Stimulated activated naive CD8-positive, alpha-beta T cell treated with anti-CD3 and anti-CD28 coated beads, Interleukin-15, Interleukin-2, amounts not matched to agents 100 U/mL and 50 U/mL, for 24 hours (primary cell): ENCODE measurements at regions not wholly inside any gene's neighbourhood (a gene's known extent, or its start where the extent isn't known, plus 50 kb on each side); places are given as distances from the start of the nearest gene placed in this dataset.

Experiments
- ATAC-seq: fragments of 150-1000 bp; cut with Tn5 transposase; one replicate; pipeline ENCODE4 v1.10.0; 2021
- DNase-seq: peaks from one replicate; pipeline ENCODE4 v3.0.0; 2021

GRCh38 chr14:97350894-97351731 is 553.9 kb downstream of the VRK1 start:
- DNase-seq (no peak), ATAC-seq (no peak)

DNA sequence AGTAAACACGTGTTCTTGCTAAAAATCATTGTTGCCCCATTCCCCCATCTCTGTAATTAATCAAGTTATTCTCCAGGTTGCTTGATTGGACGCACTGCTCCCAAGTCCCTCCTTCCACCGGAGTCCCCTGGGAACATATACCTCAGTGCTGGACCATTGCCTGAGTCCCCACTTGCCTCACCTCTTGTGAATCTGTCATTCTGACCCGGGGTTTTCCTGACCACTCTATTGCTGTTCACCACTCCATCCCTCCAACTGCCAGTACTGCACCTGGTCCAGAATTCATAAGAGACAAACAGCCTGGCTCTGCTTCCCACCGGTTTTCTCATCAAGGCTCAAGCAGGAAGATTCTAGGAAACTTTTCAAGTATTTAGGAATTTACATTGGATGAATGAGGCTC is 555.9 kb downstream of the VRK1 start:
- ATAC-seq = no peak
- DNase-seq = no peak

DNA sequence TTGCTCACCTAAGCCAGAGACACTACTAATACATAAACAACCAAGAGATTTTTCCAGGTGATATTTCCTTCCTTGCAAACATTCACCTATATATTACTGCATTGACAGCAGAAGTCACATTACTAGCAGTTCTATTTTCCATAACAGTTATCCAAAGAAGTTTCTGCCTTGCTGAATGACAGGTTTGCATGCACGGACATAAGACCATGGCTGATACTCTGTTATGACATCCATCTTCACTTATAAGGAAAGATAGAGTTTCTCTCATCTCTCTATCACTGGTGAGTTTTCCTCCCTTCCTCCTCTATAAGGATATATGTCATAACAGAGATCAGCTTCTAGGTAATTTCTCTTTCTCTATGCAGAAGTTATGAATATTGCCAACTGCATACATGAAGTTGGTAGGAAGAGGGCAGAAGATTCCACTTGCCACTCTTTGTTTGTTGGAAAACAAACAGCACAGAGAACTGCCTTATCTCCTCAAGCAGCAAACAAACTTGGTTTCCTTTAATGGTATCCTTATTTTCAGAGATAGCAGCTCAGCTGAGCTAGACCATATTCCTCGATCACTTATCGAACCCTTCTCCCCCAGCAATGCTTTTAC is 557.0 kb downstream of the VRK1 start:
- ATAC-seq (no peak), DNase-seq (no peak)

- DNase-seq = no peak
- ATAC-seq = no peak
Observed at GRCh38 chr14:97359341-97359740, 562.2 kb downstream of the VRK1 start.

- ATAC-seq (no peak), DNase-seq (no peak)
Observed at GRCh38 chr14:97361181-97361580, 564.0 kb downstream of the VRK1 start.

GRCh38 chr14:97361958-97362357 is 564.8 kb downstream of the VRK1 start:
- DNase-seq = no peak
- no peak for ATAC-seq

DNA sequence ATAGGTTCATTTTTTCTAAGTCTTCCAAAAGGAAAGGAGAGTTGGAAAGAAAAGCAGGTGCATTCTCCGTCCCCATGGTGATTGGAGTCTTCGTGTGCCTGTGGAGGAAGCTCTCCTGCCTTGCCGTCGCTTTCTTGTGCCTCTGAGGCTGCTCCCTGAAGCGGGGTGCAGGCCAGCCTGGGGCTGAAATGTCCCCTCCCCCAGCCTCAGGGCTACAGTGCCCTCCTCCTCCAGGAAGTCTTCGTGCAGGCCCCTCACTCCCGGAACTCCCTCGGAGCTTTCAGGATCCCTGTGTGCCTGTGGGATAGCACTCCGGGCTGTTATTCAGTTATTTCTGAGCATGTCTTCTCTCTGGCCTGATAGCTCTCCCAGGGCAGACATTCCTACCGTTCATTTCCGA is 569.2 kb downstream of the VRK1 start:
- DNase-seq = no peak

DNA sequence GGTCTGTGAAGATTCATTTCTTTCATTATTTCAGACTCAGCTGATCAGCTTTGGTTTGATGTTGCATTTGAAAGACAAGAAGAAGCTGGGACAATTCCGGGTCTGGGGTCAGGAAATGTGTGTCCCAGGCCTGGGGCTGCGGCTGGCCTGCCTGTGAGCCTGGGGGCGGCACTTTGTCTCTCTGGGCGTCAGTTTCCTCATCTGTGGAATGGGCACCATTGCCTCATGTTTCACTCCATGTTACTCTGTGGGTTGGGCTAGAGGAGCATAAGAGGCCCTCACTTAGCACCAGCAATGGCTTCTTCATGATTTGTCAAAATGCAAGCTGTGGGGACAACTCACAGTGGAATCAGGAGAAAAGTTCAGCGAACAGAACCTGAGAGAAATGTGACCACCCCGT is 570.1 kb downstream of the VRK1 start:
- DNase-seq = no peak
- ATAC-seq = no peak

More for the DNA sequence above, 569.2 kb downstream of the VRK1 start:
- no peak for ATAC-seq

DNA sequence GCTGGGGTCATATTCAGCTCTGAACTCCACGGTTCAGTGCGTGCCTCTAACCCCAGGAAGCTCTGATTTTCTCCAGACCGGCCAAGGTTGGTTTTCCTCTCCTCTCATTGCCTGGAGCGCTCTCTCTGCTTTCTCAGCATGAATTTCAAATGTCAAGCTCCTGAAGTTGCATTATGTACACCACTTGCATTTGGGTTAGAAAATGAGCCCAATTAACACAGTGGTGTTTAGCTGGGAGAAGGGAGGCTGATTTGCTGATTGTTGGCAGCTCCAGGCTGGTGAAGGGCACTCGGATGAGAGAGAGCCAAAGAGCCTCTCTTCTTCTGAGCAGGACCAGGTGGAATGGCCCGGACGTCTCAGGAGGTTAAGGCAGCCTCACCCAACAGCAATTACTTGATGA is 570.9 kb downstream of the VRK1 start:
- ATAC-seq (no peak), DNase-seq (no peak)

- ATAC-seq = no peak
- no peak for DNase-seq
Observed at GRCh38 chr14:97368900-97369564, 571.9 kb downstream of the VRK1 start.

DNA sequence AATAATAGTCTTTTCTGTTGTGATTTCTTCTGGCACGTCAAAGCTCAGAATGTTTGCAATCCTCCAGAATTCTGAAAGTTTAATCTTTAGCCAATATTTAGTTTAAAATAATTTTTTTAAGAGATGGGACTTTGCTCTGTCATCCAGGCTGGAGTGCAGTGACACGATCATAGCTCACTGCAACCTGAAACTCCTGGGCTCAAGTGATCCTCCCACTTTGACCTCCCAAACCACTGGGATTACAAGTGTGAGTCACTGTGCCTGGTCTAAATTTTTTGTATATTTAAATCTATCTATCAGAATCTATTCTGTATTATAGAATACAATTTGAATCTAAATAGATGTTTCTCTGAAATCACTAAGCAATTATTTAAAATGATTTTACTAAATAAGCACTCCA is 572.7 kb downstream of the VRK1 start:
- ATAC-seq = no peak
- DNase-seq = no peak

DNA sequence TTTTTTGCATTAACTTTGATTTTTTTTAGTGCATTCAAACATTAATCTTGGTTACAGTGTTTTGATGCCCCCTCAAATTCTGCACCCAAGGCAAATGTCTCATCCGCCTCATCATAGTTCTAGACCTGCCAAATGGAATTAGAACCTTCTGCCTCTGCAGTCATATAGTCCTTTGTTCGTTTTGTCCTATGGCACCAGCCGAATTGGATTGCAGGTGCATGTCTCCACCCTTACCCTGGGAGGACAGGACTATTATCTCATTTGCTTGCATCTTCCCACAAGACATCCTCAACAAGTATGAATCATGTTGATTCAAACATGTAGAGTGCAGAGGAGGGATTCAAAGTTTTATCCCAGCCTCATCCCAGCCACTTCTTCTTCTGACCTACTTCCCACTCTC is 579.1 kb downstream of the VRK1 start:
- ATAC-seq = no peak
- DNase-seq = no peak

GRCh38 chr14:97377550-97377949 is 580.4 kb downstream of the VRK1 start:
- ATAC-seq (no peak), DNase-seq (no peak)

GRCh38 chr14:97379091-97379531 is 581.9 kb downstream of the VRK1 start:
- no peak for ATAC-seq

GRCh38 chr14:97380539-97380941 is 583.4 kb downstream of the VRK1 start:
- ATAC-seq (peak; percentile 98), DNase-seq (peak; percentile 69)

More at GRCh38 chr14:97379091-97379531, 581.9 kb downstream of the VRK1 start:
- peak; percentile 41 for DNase-seq

DNA sequence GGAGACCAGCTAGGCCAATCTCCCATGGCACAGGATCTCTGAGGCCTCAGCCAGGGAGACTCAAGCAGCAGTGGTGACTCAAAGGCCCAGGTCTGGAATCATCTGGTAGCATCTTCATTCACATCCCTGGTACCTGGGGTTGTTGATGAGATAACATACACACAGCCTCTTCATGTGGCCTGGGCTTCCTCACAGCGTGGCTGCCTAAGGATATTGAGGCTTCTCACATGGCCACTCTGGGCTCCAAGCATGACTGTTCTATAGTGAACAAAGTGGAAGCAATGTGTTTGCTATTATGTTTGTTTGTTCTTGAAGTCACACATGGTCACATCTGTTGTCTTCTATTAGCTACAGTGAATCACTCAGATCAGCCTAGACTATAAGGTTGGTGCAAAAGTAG is 584.1 kb downstream of the VRK1 start:
- DNase-seq (no peak), ATAC-seq (no peak)

DNA sequence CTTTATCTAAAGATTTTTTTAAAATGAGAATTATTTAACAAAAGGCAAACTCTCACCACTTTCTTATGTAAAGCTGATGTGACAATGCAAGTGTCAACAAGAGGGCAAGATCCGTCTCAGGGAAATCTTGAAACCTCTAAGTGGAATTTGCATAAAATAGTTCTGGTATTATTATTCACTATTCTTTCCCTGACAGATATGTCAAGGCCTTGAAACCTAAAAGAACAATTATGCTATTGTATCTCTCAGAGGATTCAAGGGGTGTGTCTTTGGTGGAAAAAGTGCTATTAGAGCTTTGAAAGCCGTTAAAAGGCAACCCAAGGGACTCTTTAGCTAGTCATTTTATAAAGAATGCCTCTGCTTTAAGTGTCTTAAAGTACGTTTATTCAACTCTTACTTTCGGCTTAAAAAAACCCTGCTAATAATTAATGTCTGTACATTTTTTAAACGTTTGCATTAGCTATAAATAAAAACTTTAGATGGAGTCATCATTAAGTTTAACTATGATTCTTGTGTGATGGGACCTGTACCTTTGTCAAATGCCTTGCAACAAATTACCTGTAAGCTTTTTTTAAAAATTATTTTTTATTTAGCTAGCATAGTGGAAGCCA is 585.5 kb downstream of the VRK1 start:
- ATAC-seq = no peak
- no peak for DNase-seq

GRCh38 chr14:97385727-97386126 is 588.5 kb downstream of the VRK1 start:
- no peak for ATAC-seq
- DNase-seq = no peak

GRCh38 chr14:97387252-97387874 is 590.2 kb downstream of the VRK1 start:
- peak; percentile 43 for ATAC-seq
- DNase-seq = no peak

- DNase-seq = no peak
- ATAC-seq = no peak
Observed at GRCh38 chr14:97388408-97388807, 591.2 kb downstream of the VRK1 start.

DNA sequence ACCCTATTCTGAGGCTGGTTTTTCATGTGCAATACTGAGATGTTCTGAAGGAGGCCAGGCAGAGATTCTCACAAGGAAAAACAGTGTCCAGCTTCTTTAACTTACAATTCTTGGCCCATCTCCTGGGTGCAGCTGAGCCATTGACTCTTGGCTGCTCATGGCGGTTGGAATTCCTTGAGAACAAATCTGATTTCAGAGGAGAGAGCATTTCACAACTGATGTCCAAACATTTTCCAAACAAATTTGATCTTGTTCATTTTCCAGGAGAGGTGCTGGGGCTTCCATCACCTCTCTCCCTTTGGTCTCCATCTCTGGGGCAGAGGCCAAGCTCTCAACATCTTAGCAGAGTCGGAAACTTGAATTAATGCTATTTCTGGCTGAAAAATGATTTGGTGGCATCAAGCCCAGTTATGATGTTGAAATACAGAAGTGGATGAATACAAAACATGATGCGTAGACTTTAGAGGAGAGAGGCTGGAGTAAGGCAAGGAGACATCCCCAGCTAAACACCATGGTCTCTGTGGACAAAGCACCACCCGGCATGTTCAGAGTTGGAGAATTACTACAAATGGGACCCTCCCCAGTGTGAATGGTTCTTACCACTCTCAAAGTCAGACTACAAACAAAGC is 593.0 kb downstream of the VRK1 start:
- no peak for DNase-seq
- ATAC-seq = no peak

DNA sequence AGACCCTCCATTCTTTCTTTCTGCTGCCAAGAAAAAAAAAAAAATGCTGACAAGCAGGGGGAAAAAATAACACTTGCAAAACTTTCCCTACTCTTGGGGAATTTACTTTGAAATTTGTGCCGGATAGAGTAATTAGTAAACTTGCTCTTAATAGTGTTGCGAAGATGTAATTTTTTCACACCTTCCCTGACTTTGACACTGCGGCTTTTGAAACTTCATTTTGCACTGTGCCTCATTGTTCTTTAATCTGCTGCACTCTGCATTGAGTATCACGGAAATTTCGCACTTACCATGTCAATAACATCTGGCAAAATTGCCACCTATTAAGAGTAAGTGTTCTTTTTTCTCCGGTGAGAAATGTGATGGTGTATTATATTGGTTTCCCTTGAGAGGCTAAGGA is 596.1 kb downstream of the VRK1 start:
- no peak for DNase-seq
- ATAC-seq = no peak
